Stimulated activated naive CD8-positive, alpha-beta T cell treated with anti-CD3 and anti-CD28 coated beads, Interleukin-15, amount 100 ng/mL, for 72 hours (primary cell): ENCODE measurements at regions not wholly inside any gene's neighbourhood (a gene's known extent, or its start where the extent isn't known, plus 50 kb on each side); places are given as distances from the start of the nearest gene placed in this dataset.
A peak's percentile ranks its signal among the peaks of the same experiment; 100 is the strongest.

Source experiments
- ATAC-seq: fragments of 150-1000 bp; cut with Tn5 transposase; 2 replicates; pipeline ENCODE4 v1.10.0; 2021; ENCODE audit warnings: mild to moderate bottlenecking, moderate library complexity
- DNase-seq, 2 donors: peaks; one replicate each; pipeline ENCODE4 v3.0.0; 2021 to 2022
- H3K27ac Mint-ChIP-seq, 2 donors: one replicate each; pipeline ENCODE4 v1.8.0; 2022; ENCODE audit warnings: mild to moderate bottlenecking in 2 of 2, mixed read lengths in 2 of 2, moderate library complexity in 2 of 2
- H3K27me3 Mint-ChIP-seq: one replicate; pipeline ENCODE4 v1.8.0; 2022; ENCODE audit warnings: mixed read lengths
- H3K4me1 Mint-ChIP-seq: one replicate; pipeline ENCODE4 v1.8.0; 2022; ENCODE audit warnings: mild to moderate bottlenecking, mixed read lengths
- H3K4me3 Mint-ChIP-seq, 2 donors: one replicate each; pipeline ENCODE4 v1.8.0; 2022; ENCODE audit warnings: mild to moderate bottlenecking in 2 of 2, mixed read lengths in 2 of 2, moderate library complexity in 1 of 2
- H3K9me3 Mint-ChIP-seq, 2 donors: one replicate each; pipeline ENCODE4 v1.8.0; 2022; ENCODE audit warnings: mixed read lengths in 2 of 2

DNA sequence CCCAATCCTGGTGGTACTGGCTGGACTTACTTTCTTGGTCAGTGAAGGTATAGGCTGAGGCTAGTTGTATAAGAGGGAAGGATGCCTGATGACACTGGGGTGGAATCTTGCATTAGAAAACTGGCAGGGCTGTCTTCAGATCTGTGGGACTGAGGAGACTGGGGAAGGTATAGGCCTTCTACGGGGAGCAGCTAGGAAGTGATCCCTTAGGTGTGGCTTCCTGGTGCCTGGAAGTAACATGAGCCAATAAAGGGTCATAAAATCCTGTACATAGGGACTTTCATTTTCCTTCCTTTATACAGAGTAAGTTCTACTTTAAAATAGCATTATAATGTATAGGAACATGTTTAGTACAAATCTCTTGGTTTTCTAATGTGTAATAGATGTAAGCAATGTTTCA is 716.8 kb downstream of the LRFN5 start:
- Mint-ChIP-seq H3K27me3 (no peaks in the 10 kb centered on the region), H3K27ac (no peak overlapping the region), H3K4me3 (no peak overlapping the region), H3K9me3 (peaks cover 26 to 34% of the 10 kb centered on the region in 2 donors), H3K4me1 (no peaks in the 10 kb centered on the region)
- ATAC-seq (no peak), DNase-seq (no peak)

DNA sequence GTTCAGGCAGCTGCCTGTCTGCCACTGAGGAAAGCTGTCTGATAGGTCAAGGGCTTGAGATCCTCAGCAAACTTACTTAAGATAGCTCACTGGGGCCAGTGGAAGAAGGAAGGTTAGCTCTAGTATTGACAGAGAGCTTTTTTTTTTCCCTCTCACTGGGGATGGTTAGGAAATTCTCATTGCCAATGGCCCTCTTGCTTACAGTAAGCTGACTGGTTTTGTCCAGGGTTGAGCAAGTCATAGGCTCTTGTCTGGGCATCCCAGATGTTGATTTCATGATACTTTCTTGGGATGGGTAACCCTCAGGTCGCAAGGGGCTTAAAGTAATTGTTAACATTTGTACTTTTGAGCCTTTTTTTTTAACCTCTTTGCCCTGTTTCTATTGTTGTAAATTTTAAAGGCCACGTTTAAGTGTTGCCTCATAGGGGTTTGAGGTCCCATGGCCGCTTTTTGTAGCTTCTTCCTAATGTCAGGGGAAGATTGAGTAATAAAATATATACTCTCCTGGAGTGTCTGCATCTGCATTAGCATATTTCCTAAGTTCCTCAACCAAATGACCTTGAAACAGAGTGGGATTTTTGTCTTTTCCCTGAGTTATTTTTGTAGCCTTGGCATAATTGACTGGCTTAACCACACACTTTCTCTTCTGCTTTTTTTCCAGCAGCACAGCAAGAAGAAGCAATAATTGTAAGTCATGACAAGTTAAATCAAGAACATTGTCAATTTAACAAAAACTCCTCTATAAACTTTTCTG is 716.0 kb downstream of the LRFN5 start:
- peaks cover 26 to 27% of the 10 kb centered on the region in 2 donors for H3K9me3 Mint-ChIP-seq

GRCh38 chr14:42319996-42320395 is 713.3 kb downstream of the LRFN5 start:
- H3K4me3 Mint-ChIP-seq = no peak overlapping the region
- ATAC-seq (no peak), DNase-seq (no peak)
- no peaks in the 10 kb centered on the region for H3K27me3 Mint-ChIP-seq
- peaks cover 14 to 16% of the 10 kb centered on the region in 2 donors for H3K9me3 Mint-ChIP-seq
- H3K4me1 Mint-ChIP-seq = no peaks in the 10 kb centered on the region
- no peak overlapping the region for H3K27ac Mint-ChIP-seq

More for the DNA sequence above, 716.0 kb downstream of the LRFN5 start:
- Mint-ChIP-seq H3K4me3 (no peak overlapping the region), H3K27ac (no peak overlapping the region), H3K4me1 (no peaks in the 10 kb centered on the region), H3K27me3 (no peaks in the 10 kb centered on the region)
- ATAC-seq (no peak), DNase-seq (no peak)

- Mint-ChIP-seq H3K9me3 (peaks cover 4% of the 10 kb centered on the region in 2 donors), H3K4me1 (no peaks in the 10 kb centered on the region), H3K27ac (no peak overlapping the region), H3K27me3 (no peaks in the 10 kb centered on the region), H3K4me3 (no peak overlapping the region)
- ATAC-seq = no peak
- no peak for DNase-seq
Measured at GRCh38 chr14:42316693-42317092, 710.0 kb downstream of the LRFN5 start.

- ATAC-seq = no peak
- DNase-seq = no peak
- Mint-ChIP-seq H3K4me3 (no peak overlapping the region), H3K4me1 (no peaks in the 10 kb centered on the region), H3K9me3 (peaks cover 0 to 25% of the 10 kb centered on the region in 2 donors), H3K27ac (no peak overlapping the region), H3K27me3 (no peaks in the 10 kb centered on the region)
Measured at GRCh38 chr14:42311876-42312275, 705.2 kb downstream of the LRFN5 start.

DNA sequence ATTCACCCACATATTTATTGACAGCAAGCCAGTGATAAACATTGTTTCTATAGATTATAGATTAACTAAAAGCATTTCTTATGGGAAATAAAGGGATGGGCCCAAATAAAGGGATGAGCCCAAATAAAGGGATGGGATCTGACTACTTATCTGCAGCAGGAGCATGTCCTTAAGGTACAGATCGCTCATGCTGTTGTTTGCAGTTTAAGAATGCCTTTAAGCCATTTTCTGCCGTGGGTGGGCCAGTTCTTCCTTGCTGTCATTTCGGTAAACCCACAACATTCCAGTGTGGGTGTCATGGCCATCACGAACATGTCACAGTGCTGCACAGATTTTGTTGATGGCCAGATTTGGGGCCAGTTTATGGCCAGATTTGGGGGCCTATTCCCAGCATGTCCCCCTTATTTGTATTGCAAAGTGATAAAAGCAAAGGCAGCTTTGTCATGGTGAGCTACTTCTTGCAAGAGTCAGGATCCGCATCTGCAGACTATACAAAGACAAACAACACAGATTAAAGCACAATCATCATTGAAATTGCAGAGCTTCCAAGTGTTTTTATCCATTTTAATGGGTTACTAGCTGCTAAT is 700.7 kb downstream of the LRFN5 start:
- no peak overlapping the region for H3K4me3 Mint-ChIP-seq
- no peak overlapping the region for H3K27ac Mint-ChIP-seq
- DNase-seq = no peak
- H3K4me1 Mint-ChIP-seq = no peaks in the 10 kb centered on the region
- no peaks in the 10 kb centered on the region for H3K27me3 Mint-ChIP-seq
- peaks cover 8 to 30% of the 10 kb centered on the region in 2 donors for H3K9me3 Mint-ChIP-seq
- no peak for ATAC-seq

DNA sequence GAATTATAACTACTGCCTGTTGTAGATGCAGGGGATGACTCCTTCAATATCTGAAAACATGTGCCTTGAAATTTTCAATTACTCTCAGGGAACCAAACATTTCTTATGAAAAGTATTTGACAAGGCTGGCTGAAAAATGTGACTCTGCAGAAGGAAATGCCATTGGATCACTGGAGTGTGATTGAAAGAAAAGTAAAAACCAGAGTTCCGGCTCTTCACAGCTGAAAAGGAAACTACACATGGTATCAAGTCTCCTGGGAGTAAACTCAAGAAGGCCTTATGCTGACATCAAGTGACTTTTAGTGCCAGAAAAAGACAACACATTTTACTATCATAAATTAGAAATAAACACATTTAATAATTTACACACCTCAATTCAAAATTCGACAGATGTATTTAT is 693.0 kb downstream of the LRFN5 start:
- ATAC-seq (no peak), DNase-seq (no peak)
- Mint-ChIP-seq H3K4me1 (no peaks in the 10 kb centered on the region), H3K27me3 (no peaks in the 10 kb centered on the region), H3K9me3 (peaks cover 6 to 18% of the 10 kb centered on the region in 2 donors), H3K4me3 (no peak overlapping the region), H3K27ac (no peak overlapping the region)

- no peak for ATAC-seq
- Mint-ChIP-seq H3K4me1 (no peaks in the 10 kb centered on the region), H3K27ac (no peak overlapping the region), H3K9me3 (peaks cover 14% of the 10 kb centered on the region in 2 donors), H3K4me3 (no peak overlapping the region), H3K27me3 (no peaks in the 10 kb centered on the region)
- no peak for DNase-seq
Measured at GRCh38 chr14:42293180-42293579, 686.5 kb downstream of the LRFN5 start.

GRCh38 chr14:42277840-42278239 is 671.2 kb downstream of the LRFN5 start:
- DNase-seq = no peak
- H3K9me3 Mint-ChIP-seq = peaks cover 21 to 32% of the 10 kb centered on the region in 2 donors

GRCh38 chr14:42269234-42269633 is 662.6 kb downstream of the LRFN5 start:
- Mint-ChIP-seq H3K4me1 (no peaks in the 10 kb centered on the region), H3K4me3 (no peak overlapping the region), H3K9me3 (peaks cover 16 to 27% of the 10 kb centered on the region in 2 donors), H3K27me3 (no peaks in the 10 kb centered on the region), H3K27ac (no peak overlapping the region)
- no peak for DNase-seq
- no peak for ATAC-seq

More at GRCh38 chr14:42277840-42278239, 671.2 kb downstream of the LRFN5 start:
- Mint-ChIP-seq H3K27me3 (no peaks in the 10 kb centered on the region), H3K27ac (no peak overlapping the region), H3K4me3 (no peak overlapping the region), H3K4me1 (no peaks in the 10 kb centered on the region)
- ATAC-seq = no peak

DNA sequence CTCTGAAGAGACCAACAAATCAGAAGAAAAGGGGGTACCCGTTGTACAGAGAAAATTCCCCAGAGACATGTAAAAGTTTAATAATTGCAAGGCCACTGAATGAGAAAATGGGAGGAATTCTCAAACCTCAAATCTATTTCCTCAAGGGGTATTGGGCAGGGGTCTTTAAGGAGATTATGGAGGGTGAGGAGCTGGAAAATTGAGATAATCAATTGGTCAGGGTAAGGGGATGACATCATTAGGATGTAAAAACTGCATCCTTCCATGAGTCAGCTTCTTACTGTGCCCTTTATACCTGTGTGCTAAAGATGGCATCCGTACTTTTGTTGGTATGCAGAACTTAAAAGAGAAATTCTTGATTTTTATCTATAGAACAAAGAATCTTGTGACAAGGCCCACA is 641.5 kb downstream of the LRFN5 start:
- DNase-seq (no peak), ATAC-seq (no peak)
- no peaks in the 10 kb centered on the region for H3K27me3 Mint-ChIP-seq
- no peak overlapping the region for H3K27ac Mint-ChIP-seq
- no peaks in the 10 kb centered on the region for H3K4me1 Mint-ChIP-seq
- no peak overlapping the region for H3K4me3 Mint-ChIP-seq
- H3K9me3 Mint-ChIP-seq = peaks cover 5 to 8% of the 10 kb centered on the region in 2 donors

DNA sequence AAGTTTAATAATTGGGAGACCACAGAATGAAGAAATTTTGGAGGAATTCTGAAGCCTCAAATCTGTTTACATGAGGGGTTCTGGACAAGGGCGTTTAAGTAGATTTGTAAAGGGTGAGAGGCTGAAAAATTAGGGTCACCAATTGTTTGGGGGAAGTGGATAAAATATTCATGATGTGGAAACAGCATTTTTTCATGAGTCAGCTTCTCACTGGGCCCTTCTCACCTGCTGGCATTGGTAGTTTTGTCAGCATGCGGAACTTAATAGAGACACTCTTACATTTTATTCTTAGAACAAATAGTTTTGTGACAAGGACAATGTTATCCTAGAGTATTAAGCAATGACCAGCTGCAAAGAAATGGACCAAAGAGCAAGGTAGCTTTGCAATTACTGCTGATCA is 634.4 kb downstream of the LRFN5 start:
- Mint-ChIP-seq H3K4me1 (no peaks in the 10 kb centered on the region), H3K27me3 (no peaks in the 10 kb centered on the region), H3K27ac (no peak overlapping the region), H3K9me3 (peaks cover 7 to 29% of the 10 kb centered on the region in 2 donors), H3K4me3 (no peak overlapping the region)
- DNase-seq (no peak), ATAC-seq (no peak)

DNA sequence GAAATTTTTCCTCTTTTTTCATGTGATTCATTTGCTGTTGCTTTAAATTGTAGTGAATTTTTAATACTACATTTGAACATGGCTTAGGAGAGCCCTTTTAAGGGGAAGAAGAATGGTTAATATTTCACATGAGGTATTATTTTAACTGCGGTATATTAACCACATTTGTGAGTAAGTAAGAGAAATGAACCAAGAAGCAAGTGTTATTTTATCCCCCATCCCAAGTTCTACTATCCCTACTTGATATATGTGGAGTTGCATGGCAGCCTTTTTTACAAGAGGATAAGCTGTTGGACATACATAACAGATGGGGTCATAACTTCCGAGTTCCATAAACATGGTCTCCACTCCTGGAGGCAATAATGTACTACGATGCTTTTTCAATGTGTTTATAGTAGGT is 623.3 kb downstream of the LRFN5 start:
- H3K4me1 Mint-ChIP-seq = no peaks in the 10 kb centered on the region
- no peak overlapping the region for H3K4me3 Mint-ChIP-seq
- ATAC-seq (no peak), DNase-seq (no peak)
- no peaks in the 10 kb centered on the region for H3K27me3 Mint-ChIP-seq
- no peak overlapping the region for H3K27ac Mint-ChIP-seq
- peaks cover 0 to 5% of the 10 kb centered on the region in 2 donors for H3K9me3 Mint-ChIP-seq

- Mint-ChIP-seq H3K27me3 (no peaks in the 10 kb centered on the region), H3K9me3 (peaks cover 0 to 5% of the 10 kb centered on the region in 2 donors), H3K4me1 (no peaks in the 10 kb centered on the region)
Measured at GRCh38 chr14:42229294-42229693, 622.6 kb downstream of the LRFN5 start.

DNA sequence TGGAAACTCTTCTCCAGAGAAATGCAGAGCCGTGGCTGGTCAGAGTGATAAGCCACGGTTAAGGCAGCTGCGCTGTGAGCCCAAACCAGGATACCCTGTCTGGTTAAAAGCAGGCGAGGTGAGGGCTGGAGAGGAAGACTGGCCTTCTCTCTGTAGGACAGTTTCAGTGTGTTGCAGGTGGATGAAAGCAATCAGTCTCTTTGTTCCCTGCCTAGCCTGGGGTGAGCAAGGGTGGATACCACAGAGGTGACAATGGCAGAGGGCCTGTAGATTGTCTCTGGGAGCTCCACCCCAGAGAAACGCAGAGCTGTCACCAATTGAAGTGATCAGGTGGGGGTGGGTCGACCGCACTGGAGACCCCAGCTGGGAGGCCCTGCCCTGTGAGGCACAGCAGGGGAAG is 621.9 kb downstream of the LRFN5 start:
- Mint-ChIP-seq H3K4me1 (no peaks in the 10 kb centered on the region), H3K27me3 (no peaks in the 10 kb centered on the region), H3K4me3 (no peak overlapping the region), H3K27ac (no peak overlapping the region), H3K9me3 (peaks cover 0 to 5% of the 10 kb centered on the region in 2 donors)
- ATAC-seq (no peak), DNase-seq (no peak)

More at GRCh38 chr14:42229294-42229693, 622.6 kb downstream of the LRFN5 start:
- no peak for DNase-seq
- ATAC-seq = no peak
- no peak overlapping the region for H3K27ac Mint-ChIP-seq
- H3K4me3 Mint-ChIP-seq = no peak overlapping the region

GRCh38 chr14:42224053-42224888 is 617.6 kb downstream of the LRFN5 start:
- Mint-ChIP-seq H3K4me3 (no peak overlapping the region), H3K27me3 (no peaks in the 10 kb centered on the region), H3K4me1 (no peaks in the 10 kb centered on the region), H3K9me3 (peaks cover 5 to 8% of the 10 kb centered on the region in 2 donors), H3K27ac (no peak overlapping the region)
- DNase-seq = peak; percentile 1 to 11
- ATAC-seq = no peak
